Loucy (cell line): ENCODE measurements at regions not wholly inside any gene's neighbourhood (a gene's known extent, or its start where the extent isn't known, plus 50 kb on each side); places are given as distances from the start of the nearest gene placed in this dataset.

Experiments
- H2AFZ ChIP-seq: fragments of 200-600 bp; sonication (generic); 2 replicates; pipeline ENCODE4 v1.6.0; 2016; ENCODE audit warnings: antibody characterized with exemption, mild to moderate bottlenecking, low read length, moderate library complexity
- H3F3A ChIP-seq: fragments of 200-600 bp; 2 replicates; pipeline ENCODE4 v1.6.0; 2016; ENCODE audit warnings: antibody characterized with exemption, low read depth, mild to moderate bottlenecking
- H3K27me3 ChIP-seq: fragments of 200-600 bp; sonication (generic); 2 replicates; pipeline ENCODE4 v1.6.1; 2014; ENCODE audit warnings: low read length, mild to moderate bottlenecking; ENCODE audit not compliant: insufficient read depth, poor library complexity, severe bottlenecking
- H3K36me3 ChIP-seq: fragments of 200-600 bp; sonication (generic); 2 replicates; pipeline ENCODE4 v1.6.1; 2016; ENCODE audit warnings: low read length; ENCODE audit not compliant: insufficient read depth
- H3K4me1 ChIP-seq: fragments of 200-600 bp; sonication (generic); 2 replicates; pipeline ENCODE4 v1.5.1; 2014; ENCODE audit warnings: low read length, mild to moderate bottlenecking; ENCODE audit not compliant: insufficient read depth, poor library complexity, severe bottlenecking
- H3K4me2 ChIP-seq: fragments of 200-600 bp; sonication (generic); 2 replicates; pipeline ENCODE4 v1.6.0; 2014; ENCODE audit warnings: antibody characterized with exemption, low read length, low read depth, mild to moderate bottlenecking; ENCODE audit not compliant: poor library complexity, severe bottlenecking
- H3K4me3 ChIP-seq: fragments of 200-600 bp; sonication (generic); 2 replicates; pipeline ENCODE4 v1.5.1; 2014; ENCODE audit warnings: low read length, mild to moderate bottlenecking, mixed read lengths; ENCODE audit not compliant: poor library complexity, severe bottlenecking
- H3K79me2 ChIP-seq: fragments of 200-600 bp; sonication (generic); 2 replicates; pipeline ENCODE4 v1.6.1; 2014; ENCODE audit warnings: low read length; ENCODE audit not compliant: insufficient read depth
- H3K9ac ChIP-seq: fragments of 200-600 bp; sonication (generic); 2 replicates; pipeline ENCODE4 v1.6.0; 2014; ENCODE audit warnings: mild to moderate bottlenecking, low read depth, low read length, moderate library complexity; ENCODE audit not compliant: poor library complexity, severe bottlenecking
- H3K9me2 ChIP-seq: fragments of 200-600 bp; sonication (generic); replicated peaks from 2 replicates; pipeline ENCODE4 v1.6.1; 2016; ENCODE audit warnings: low read depth, low read length, mixed read lengths
- H3K9me3 ChIP-seq: fragments of 200-600 bp; sonication (generic); 2 replicates; pipeline ENCODE4 v1.6.1; 2014; ENCODE audit warnings: mild to moderate bottlenecking, antibody characterized with exemption, low read length, low read depth; ENCODE audit not compliant: insufficient read depth
- H4K20me1 ChIP-seq: fragments of 200-600 bp; sonication (generic); 2 replicates; pipeline ENCODE4 v1.6.0; 2014; ENCODE audit warnings: antibody characterized with exemption, low read length, mild to moderate bottlenecking; ENCODE audit not compliant: insufficient read depth, poor library complexity, severe bottlenecking
- CTCF ChIP-seq: fragments of 200-600 bp; sonication (generic); conservative IDR thresholded peaks from 2 replicates; pipeline ENCODE4 v1.5.1; 2014; ENCODE audit warnings: mild to moderate bottlenecking, antibody characterized with exemption, low read length
- EZH2phosphoT487 ChIP-seq: fragments of 200-600 bp; IDR thresholded peaks from 2 replicates; pipeline ENCODE4 v1.6.1; 2018; ENCODE audit warnings: antibody characterized with exemption, mild to moderate bottlenecking, moderate library complexity, borderline replicate concordance

GRCh38 chr14:98714626-98715425, 557.2 kb downstream of the BCL11B start:
- Histone ChIP-seq H2AFZ (no peak overlapping the region), H3K9ac (no peak overlapping the region), H3K36me3 (no peaks in the 10 kb centered on the region), H4K20me1 (no peaks in the 10 kb centered on the region), H3K27me3 (no peaks in the 10 kb centered on the region), H3K4me3 (no peak overlapping the region), H3K4me1 (no peaks in the 10 kb centered on the region), H3K79me2 (no peaks in the 10 kb centered on the region), H3K4me2 (no peak overlapping the region), H3F3A (no peaks in the 10 kb centered on the region), H3K9me3 (no peaks in the 10 kb centered on the region), H3K9me2 (no peaks in the 10 kb centered on the region)
- TF ChIP-seq EZH2phosphoT487, result no peak
- TF ChIP-seq CTCF, result no peak

DNA sequence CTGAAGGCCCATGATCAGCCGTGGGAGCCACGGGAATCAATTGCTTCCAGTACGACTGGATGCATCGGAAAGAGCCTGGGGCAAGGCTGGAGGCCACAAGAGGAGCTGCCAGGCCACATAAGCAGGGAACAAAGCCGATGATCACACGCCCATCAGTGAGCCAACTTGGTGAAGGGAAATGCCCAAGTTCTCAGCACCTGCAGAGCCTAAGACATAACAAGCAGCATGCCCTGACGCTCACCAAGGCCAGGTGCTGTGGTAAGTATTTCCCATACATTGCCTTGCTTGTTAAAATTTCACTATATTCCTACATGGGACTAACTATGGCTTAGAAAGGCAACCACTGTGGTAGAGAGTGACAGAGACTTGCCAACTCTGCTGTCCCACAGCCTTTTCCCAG, 555.9 kb downstream of the BCL11B start:
- H3K36me3 ChIP-seq, result no peaks in the 10 kb centered on the region
- no peaks in the 10 kb centered on the region for H3K4me1 ChIP-seq

GRCh38 chr14:98721061-98721460, 550.9 kb downstream of the BCL11B start:
- Histone ChIP-seq H3K4me3 (no peak overlapping the region), H3K36me3 (no peaks in the 10 kb centered on the region), H3K4me2 (no peak overlapping the region), H3K79me2 (no peaks in the 10 kb centered on the region), H3K9ac (no peak overlapping the region), H3F3A (no peaks in the 10 kb centered on the region), H3K27me3 (peaks cover 7% of the 10 kb centered on the region), H2AFZ (no peak overlapping the region), H3K4me1 (no peaks in the 10 kb centered on the region), H3K9me3 (no peaks in the 10 kb centered on the region), H4K20me1 (no peaks in the 10 kb centered on the region), H3K9me2 (no peaks in the 10 kb centered on the region)
- TF ChIP-seq CTCF (no peak), EZH2phosphoT487 (no peak)

More for the DNA sequence above, 555.9 kb downstream of the BCL11B start:
- Histone ChIP-seq H4K20me1 (no peaks in the 10 kb centered on the region), H3F3A (no peaks in the 10 kb centered on the region), H3K9me3 (no peaks in the 10 kb centered on the region), H3K4me2 (no peak overlapping the region), H2AFZ (no peak overlapping the region), H3K9me2 (no peaks in the 10 kb centered on the region), H3K79me2 (no peaks in the 10 kb centered on the region), H3K9ac (no peak overlapping the region), H3K27me3 (no peaks in the 10 kb centered on the region), H3K4me3 (no peak overlapping the region)
- TF ChIP-seq EZH2phosphoT487, result no peak
- TF ChIP-seq CTCF, result no peak
